H1 (cell line): ENCODE measurements at regions not wholly inside any gene's neighbourhood (a gene's known extent, or its start where the extent isn't known, plus 50 kb on each side); places are given as distances from the start of the nearest gene placed in this dataset.

Source experiments
- EZH2 ChIP-seq: fragments of 200-600 bp; sonication (generic); IDR thresholded peaks from 2 replicates; pipeline ENCODE4 v1.7.1; 2012; ENCODE audit warnings: low read depth, mild to moderate bottlenecking, moderate library complexity, low read length, inconsistent platforms; ENCODE audit not compliant: severe bottlenecking
- POLR2A ChIP-seq, 2 experiments: IDR thresholded peaks; 1 replicate in 1 of 2; 2 replicates in 1 of 2; pipeline ENCODE4 v1.6.1; 2011; ENCODE audit warnings: low read depth in 2 of 2, low read length in 2 of 2, mild to moderate bottlenecking in 2 of 2; ENCODE audit errors: control extremely low read depth in 1 of 2
- YY1 ChIP-seq: IDR thresholded peaks from 2 replicates; pipeline ENCODE4 v1.6.1; 2011; ENCODE audit warnings: low read depth, mild to moderate bottlenecking, low read length
- TF ChIP-seq, protein P1 (sequence below), 3 experiments: IDR thresholded peaks; 1 replicate in 2 of 3; 2 replicates in 1 of 3; pipeline versions ENCODE4 v1.5.1 to v1.6.1; 2011; ENCODE audit warnings: low read length in 3 of 3, mild to moderate bottlenecking in 3 of 3, inconsistent platforms in 2 of 3, low read depth in 1 of 3, moderate library complexity in 1 of 3; ENCODE audit not compliant: insufficient read depth in 1 of 3; ENCODE audit errors: control extremely low read depth in 1 of 3

DNA sequence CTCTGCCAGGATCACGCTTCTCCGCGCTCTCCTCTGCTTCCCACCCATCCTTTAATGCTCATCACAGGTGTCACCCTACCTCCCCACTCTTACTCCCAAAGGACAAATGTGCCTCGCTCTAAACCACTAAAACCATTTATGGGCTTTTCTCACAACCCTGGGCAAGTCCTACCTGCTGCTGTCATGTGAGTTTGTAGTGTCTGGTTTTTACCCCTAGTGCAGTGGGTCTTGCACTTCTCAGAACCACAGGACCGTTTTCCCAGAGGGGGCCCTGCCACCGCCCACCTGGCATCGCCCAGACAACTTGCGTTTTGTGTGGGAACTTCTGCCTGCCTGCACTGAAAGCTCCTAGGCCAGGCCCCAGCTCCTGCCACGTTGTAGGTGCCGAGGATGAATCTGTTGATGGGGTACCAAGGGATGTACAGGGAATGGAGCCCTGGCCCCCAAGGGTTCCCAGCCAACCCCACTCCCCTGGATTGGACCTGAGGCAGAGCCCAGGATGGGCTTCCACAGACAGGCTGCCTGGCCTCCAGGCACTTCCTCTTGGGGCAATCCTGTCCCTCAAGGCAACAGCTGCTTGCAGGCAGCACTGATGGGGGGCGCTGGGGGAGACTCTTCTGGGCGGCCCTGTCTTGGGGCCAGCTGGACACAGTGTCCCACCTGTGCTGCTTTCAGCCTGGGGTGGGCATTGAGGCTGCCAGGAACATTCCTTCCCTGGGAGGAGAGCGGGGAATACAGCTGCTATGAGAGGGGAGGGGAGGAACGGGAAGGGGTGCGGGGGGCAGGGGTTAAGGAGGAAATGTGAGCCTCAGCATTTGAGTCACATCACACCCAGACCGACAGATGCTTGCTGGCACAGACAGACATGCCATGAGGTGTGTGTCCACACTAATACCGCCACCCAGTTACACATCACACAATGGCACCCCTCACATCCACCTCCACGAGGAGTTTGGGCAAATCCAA, 176.3 kb downstream of the ZFP36L2 start:
- TF ChIP-seq EZH2 (no peak), POLR2A (IDR thresholded peaks at IDR 0.05; ENCODE audit: control extremely low read depth in 1 of 2, low read depth in 2 of 2, low read length in 2 of 2) (no peak), YY1 (no peak)
- TF ChIP-seq, protein P1, sequence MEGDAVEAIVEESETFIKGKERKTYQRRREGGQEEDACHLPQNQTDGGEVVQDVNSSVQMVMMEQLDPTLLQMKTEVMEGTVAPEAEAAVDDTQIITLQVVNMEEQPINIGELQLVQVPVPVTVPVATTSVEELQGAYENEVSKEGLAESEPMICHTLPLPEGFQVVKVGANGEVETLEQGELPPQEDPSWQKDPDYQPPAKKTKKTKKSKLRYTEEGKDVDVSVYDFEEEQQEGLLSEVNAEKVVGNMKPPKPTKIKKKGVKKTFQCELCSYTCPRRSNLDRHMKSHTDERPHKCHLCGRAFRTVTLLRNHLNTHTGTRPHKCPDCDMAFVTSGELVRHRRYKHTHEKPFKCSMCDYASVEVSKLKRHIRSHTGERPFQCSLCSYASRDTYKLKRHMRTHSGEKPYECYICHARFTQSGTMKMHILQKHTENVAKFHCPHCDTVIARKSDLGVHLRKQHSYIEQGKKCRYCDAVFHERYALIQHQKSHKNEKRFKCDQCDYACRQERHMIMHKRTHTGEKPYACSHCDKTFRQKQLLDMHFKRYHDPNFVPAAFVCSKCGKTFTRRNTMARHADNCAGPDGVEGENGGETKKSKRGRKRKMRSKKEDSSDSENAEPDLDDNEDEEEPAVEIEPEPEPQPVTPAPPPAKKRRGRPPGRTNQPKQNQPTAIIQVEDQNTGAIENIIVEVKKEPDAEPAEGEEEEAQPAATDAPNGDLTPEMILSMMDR (IDR thresholded peaks at IDR 0.05; ENCODE audit: control extremely low read depth in 1 of 3, insufficient read depth in 1 of 3, low read depth in 1 of 3, low read length in 3 of 3): no peak
